ENCODE measurements at regions not wholly inside any gene's neighbourhood (a gene's known extent, or its start where the extent isn't known, plus 50 kb on each side); places are given as distances from the start of the nearest gene placed in this dataset.

- DNase-seq, result no peak
Observed at GRCh38 chr4:187193141-187193540, 469.5 kb upstream of the FAT1 start.

- DNase-seq, result no peak
Observed at GRCh38 chr4:187204389-187204918, 480.8 kb upstream of the FAT1 start.

- DNase-seq, result no peak
Observed at GRCh38 chr4:187207931-187208330, 484.3 kb upstream of the FAT1 start.

- no peak for DNase-seq
Observed at GRCh38 chr4:187208651-187209050, 485.0 kb upstream of the FAT1 start.

GRCh38 chr4:187209921-187210613, 486.4 kb upstream of the FAT1 start:
- no peak for DNase-seq

- DNase-seq, result no peak
Observed at GRCh38 chr4:187212446-187213080, 488.9 kb upstream of the FAT1 start.

GRCh38 chr4:187215438-187215837, 491.8 kb upstream of the FAT1 start:
- DNase-seq, result no peak

GRCh38 chr4:187218705-187219245, 495.1 kb upstream of the FAT1 start:
- no peak for DNase-seq

- DNase-seq, result no peak
Observed at GRCh38 chr4:187224560-187224959, 500.9 kb upstream of the FAT1 start.

GRCh38 chr4:187227907-187228704, 504.4 kb upstream of the FAT1 start:
- DNase-seq, result no peak

- no peak for DNase-seq
Observed at GRCh38 chr4:187232196-187232595, 508.5 kb upstream of the FAT1 start.

- no peak for DNase-seq
Observed at GRCh38 chr4:187232796-187233195, 509.1 kb upstream of the FAT1 start.

- DNase-seq, result no peak
Observed at GRCh38 chr4:187235456-187236170, 512.0 kb upstream of the FAT1 start.

GRCh38 chr4:187236209-187236890, 512.7 kb upstream of the FAT1 start:
- DNase-seq, result no peak

- DNase-seq, result no peak
Observed at GRCh38 chr4:187238646-187239045, 515.0 kb upstream of the FAT1 start.

- no peak for DNase-seq
Observed at GRCh38 chr4:187251896-187252295, 528.2 kb upstream of the FAT1 start.

- no peak for DNase-seq
Observed at GRCh38 chr4:187256897-187257296, 533.2 kb upstream of the FAT1 start.

- no peak for DNase-seq
Observed at GRCh38 chr4:187258651-187259401, 535.2 kb upstream of the FAT1 start.

- no peak for DNase-seq
Observed at GRCh38 chr4:187268940-187269339, 545.3 kb upstream of the FAT1 start.

GRCh38 chr4:187270154-187270553, 546.5 kb upstream of the FAT1 start:
- DNase-seq, result no peak

GRCh38 chr4:187271848-187272247, 548.2 kb upstream of the FAT1 start:
- DNase-seq, result no peak

Data from hematopoietic multipotent progenitor cell treated with erythropoietin and hydrocortisone succinate and interleukin-3 and kit ligand, for 8 days (in vitro differentiated cells).